GM19397 (cell line): ENCODE measurements at regions not wholly inside any gene's neighbourhood (a gene's known extent, or its start where the extent isn't known, plus 50 kb on each side); places are given as distances from the start of the nearest gene placed in this dataset.

ENCODE experiments used
- ATAC-seq: cut with Tn5 transposase; IDR thresholded peaks from one replicate; pipeline ENCODE4 v1.9.1; 2021; ENCODE audit warnings: mild to moderate bottlenecking, moderate library complexity; ENCODE audit not compliant: unreplicated experiment

DNA sequence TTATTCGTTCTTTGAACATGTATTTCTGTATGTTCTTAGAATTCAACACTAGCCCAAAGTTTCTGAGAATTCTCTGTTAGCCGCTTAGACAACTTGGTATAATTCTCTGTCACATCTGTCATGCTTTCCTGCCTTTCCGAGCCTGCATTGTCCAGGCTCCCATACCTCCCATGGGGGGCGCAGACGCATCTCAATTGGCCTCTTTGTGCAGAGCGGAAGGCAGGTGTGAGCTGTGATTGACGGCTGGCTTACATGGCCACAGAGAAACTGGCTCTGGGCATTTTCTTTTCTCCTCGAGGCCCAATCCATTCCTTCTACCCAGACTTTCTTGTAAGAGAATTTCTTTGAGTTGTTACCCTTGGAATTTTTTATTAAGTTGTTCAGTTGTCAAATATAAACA lies 132.7 kb upstream of the SESN3 start:
- no peak for ATAC-seq

GRCh38 chr11:95363164-95363563 lies 132.2 kb upstream of the SESN3 start:
- no peak for ATAC-seq

DNA sequence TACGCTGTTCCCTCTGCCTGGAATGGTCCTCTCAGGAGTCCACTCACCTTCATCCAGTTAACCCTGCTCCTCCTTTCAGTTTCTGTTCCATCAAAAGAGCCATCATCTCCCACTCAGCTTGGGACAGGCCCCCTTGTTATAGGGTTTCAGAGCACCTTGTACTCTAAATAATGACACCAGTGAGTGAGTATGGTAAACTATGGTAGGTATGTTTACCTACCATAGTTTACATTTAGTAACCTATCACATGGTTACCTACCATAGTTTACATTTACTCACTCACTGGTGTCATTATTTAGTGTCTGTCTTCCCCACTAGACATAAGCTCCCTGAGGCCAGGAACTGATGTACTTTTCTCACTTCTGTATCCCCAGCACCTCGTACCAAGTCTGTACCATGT lies 130.2 kb upstream of the SESN3 start:
- ATAC-seq: no peak

- ATAC-seq: no peak
Measured at GRCh38 chr11:95360377-95361075, 129.5 kb upstream of the SESN3 start.

GRCh38 chr11:95359756-95360155 lies 128.8 kb upstream of the SESN3 start:
- ATAC-seq: no peak

GRCh38 chr11:95359341-95359663 lies 128.3 kb upstream of the SESN3 start:
- ATAC-seq: no peak

- no peak for ATAC-seq
Measured at GRCh38 chr11:95358511-95359340, 127.7 kb upstream of the SESN3 start.

GRCh38 chr11:95354304-95354703 lies 123.3 kb upstream of the SESN3 start:
- no peak for ATAC-seq

GRCh38 chr11:95353706-95354105 lies 122.7 kb upstream of the SESN3 start:
- no peak for ATAC-seq

GRCh38 chr11:95352733-95353346 lies 121.8 kb upstream of the SESN3 start:
- ATAC-seq: no peak

GRCh38 chr11:95349345-95349942 lies 118.4 kb upstream of the SESN3 start:
- no peak for ATAC-seq

DNA sequence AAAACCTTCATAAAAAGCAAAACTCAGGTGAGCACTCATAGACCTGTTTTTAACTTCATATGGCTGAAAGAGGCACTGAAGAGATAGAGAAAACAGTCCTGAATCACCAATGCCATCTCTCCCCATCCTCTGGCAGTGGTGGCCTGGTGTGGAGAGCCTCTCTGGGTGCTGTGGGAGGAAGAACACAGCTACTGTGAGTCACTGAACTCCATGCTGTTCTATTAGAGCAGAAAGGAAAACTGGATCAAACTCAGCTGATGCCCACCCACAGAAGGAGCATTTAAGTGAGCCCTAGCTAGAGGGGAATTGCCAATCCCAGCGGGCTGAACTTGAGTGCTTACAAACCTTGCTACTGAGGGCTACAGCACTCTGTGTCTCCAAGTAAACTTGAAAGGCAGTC lies 115.3 kb upstream of the SESN3 start:
- no peak for ATAC-seq

GRCh38 chr11:95345651-95346050 lies 114.6 kb upstream of the SESN3 start:
- no peak for ATAC-seq

GRCh38 chr11:95344932-95345642 lies 114.1 kb upstream of the SESN3 start:
- ATAC-seq: no peak

GRCh38 chr11:95341221-95341620 lies 110.2 kb upstream of the SESN3 start:
- no peak for ATAC-seq

DNA sequence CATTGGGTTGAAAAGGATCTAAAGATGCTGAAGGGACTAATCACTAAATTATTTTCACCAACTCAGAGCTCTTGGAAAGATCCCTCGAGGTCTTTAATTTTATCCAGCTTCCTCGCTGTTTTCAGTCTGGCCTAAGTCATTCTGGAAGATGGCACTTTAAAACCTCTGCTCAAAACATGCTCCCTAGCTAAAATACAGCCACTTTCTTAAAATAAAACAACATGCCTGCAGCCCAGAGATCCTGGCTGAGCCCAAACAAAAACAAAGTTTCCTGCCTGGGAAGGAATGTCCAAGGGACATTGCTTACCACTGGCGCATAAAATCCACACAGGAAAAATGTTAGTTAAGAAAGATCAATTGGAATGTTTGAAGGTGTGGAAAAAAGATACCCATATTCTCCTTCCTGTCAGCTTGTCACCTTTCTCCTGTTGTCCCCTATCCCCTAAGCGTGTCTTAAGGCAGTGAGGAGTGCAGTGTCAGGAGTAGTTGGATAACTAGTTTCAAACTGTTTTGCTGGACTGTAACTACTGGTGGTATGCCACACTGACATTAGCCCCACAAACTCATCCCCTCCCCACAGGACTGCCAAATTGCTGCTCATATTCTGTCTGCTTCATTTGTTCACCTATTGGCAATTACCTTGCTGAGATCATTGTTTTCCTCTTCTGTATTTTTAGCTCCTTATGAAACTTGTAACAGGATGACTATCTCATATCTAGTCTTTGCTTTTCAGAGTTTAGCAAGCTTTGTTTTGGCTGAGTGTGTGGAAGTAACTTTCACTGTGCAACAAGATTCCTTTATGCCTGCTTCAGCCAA lies 108.3 kb upstream of the SESN3 start:
- no peak for ATAC-seq

DNA sequence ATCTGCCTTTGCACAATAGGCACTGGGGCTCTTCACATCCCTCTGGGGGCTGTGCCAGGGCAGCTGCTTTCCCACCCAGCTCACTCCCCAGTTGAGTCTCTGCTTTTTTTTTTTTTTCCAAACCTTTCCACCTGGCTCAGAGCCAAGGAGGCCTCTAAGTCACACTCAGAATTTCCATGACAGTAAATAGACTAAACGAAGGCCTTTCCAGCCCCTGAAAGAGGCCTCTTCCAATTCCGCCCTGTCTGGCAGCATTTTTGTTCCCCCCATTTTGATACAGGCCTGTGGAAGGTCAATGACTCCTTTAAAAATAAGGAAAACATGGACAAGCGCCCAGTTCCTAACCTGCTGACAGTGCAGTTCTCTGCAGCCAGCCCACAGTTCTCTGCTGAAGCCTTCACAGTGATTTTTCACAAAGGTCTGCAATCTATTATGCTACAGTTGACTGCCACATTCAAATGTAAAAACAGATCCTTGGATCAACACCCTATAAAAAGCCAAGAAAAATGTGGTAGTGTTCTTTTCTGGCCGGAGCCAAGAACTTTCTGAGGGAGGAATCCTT lies 107.5 kb upstream of the SESN3 start:
- ATAC-seq: no peak

GRCh38 chr11:95337972-95338429 lies 107.0 kb upstream of the SESN3 start:
- peak; percentile 9 for ATAC-seq

DNA sequence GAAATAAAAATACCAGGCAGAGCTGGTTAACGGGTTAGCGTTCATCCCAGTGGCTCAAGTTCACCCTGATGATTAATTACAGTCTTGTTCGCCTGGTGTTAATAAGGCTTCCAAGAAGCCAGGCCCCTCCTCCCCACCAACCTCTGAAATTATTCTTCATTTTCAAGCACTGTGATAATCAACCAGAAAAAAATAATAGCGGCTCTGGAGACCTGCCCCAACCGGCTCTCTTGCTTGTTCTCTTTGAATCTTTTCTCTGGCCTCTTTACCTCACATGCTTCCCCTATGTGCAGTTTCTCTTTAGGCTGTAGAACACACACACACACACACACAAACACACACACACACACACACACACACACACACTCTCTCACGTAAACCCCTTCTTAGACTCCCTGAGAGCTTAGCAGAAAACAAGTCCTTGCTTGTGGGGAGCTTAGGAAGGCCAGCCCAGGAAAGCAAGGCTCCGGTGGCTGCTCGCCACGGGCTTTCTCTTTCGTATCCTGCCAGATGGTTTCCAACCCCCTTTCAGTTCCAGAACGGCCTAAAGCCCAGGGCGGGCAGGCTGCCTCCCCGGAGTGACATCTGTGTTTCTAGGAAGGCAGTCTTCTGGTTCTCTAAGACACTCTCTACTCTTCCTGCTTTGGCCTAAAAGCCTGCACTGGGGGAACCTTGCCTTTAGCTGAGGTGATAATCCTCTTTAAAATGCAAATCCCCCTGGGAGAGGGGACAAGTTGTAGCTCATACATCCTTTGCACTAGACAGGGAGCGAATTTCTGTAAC lies 106.4 kb upstream of the SESN3 start:
- peak; percentile 81 for ATAC-seq
